Stomach (tissue), 4 donors: ENCODE measurements at regions not wholly inside any gene's neighbourhood (a gene's known extent, or its start where the extent isn't known, plus 50 kb on each side); places are given as distances from the start of the nearest gene placed in this dataset.

Experiments used
- POLR2AphosphoS5 ChIP-seq, 3 donors: sonication (generic); formaldehyde crosslinking; IDR thresholded peaks; one replicate each; pipeline ENCODE4 v1.6.1; 2016; ENCODE audit warnings: antibody characterized with exemption in 3 of 3
- TF ChIP-seq, protein P1 (sequence below), 7 experiments: fragments of 450-650 bp in 4 of 7; fragments of 200-600 bp in 3 of 7; sonication (generic) in 3 of 7; IDR thresholded peaks; one replicate each; pipeline ENCODE4 v1.5.1; 2016 to 2019; ENCODE audit warnings: antibody characterized with exemption in 7 of 7, control low read depth in 2 of 7, mild to moderate bottlenecking in 1 of 7

DNA sequence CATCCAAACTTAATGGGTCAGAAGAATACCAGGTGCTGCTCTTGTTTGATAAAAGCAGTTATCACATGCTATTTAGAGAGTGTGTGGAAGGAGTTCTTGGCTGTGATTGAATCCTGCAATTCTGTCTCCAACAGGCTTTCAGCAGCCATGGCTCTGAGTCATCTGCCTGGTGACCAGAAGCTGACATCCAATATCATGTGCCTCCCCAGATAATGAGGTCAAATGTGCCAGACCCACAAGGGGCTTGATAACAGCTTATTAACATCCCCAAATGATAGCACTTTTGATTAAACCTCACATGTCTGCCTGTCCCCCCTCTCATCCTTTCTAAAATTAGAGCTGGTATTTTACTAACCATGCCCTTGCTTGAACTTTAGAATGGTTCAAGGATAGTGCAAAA is 175.7 kb upstream of the PLN start:
- no peak for TF ChIP-seq POLR2AphosphoS5 (IDR thresholded peaks at IDR 0.05)
- TF ChIP-seq, protein P1, sequence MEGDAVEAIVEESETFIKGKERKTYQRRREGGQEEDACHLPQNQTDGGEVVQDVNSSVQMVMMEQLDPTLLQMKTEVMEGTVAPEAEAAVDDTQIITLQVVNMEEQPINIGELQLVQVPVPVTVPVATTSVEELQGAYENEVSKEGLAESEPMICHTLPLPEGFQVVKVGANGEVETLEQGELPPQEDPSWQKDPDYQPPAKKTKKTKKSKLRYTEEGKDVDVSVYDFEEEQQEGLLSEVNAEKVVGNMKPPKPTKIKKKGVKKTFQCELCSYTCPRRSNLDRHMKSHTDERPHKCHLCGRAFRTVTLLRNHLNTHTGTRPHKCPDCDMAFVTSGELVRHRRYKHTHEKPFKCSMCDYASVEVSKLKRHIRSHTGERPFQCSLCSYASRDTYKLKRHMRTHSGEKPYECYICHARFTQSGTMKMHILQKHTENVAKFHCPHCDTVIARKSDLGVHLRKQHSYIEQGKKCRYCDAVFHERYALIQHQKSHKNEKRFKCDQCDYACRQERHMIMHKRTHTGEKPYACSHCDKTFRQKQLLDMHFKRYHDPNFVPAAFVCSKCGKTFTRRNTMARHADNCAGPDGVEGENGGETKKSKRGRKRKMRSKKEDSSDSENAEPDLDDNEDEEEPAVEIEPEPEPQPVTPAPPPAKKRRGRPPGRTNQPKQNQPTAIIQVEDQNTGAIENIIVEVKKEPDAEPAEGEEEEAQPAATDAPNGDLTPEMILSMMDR (IDR thresholded peaks at IDR 0.05): no peak
